ENCODE measurements at regions not wholly inside any gene's neighbourhood (a gene's known extent, or its start where the extent isn't known, plus 50 kb on each side); places are given as distances from the start of the nearest gene placed in this dataset.

GRCh38 chr6:95145457-95145856, 431.9 kb upstream of the MANEA start:
- Histone ChIP-seq H3K4me3 (replicated peaks; ENCODE audit: insufficient read depth, low read length) (no peak overlapping the region), H3K27ac (replicated peaks) (no peak overlapping the region), H3K27me3 (ENCODE audit: insufficient read depth, poor library complexity, severe bottlenecking) (no peaks in the 10 kb centered on the region)
- TF ChIP-seq CTCF (IDR thresholded peaks at IDR 0.05; ENCODE audit: insufficient read depth, low read length) (no peak), SPI1 (IDR thresholded peaks at IDR 0.05; ENCODE audit: borderline replicate concordance, low read depth) (no peak), GABPA (IDR thresholded peaks at IDR 0.05; ENCODE audit: low read depth) (no peak)
- no peak for DNase-seq (ENCODE audit: low read depth in 1 of 2, low spot score in 1 of 2)

- no peak for DNase-seq (ENCODE audit: low read depth in 1 of 2, low spot score in 1 of 2)
- no peak overlapping the region for H3K4me3 ChIP-seq (replicated peaks; ENCODE audit: insufficient read depth, low read length)
- no peak overlapping the region for H3K27ac ChIP-seq (replicated peaks)
- H3K27me3 ChIP-seq (ENCODE audit: insufficient read depth, poor library complexity, severe bottlenecking) = no peaks in the 10 kb centered on the region
- TF ChIP-seq GABPA (IDR thresholded peaks at IDR 0.05; ENCODE audit: low read depth) = no peak
- no peak for TF ChIP-seq SPI1 (IDR thresholded peaks at IDR 0.05; ENCODE audit: borderline replicate concordance, low read depth)
- TF ChIP-seq REST (IDR thresholded peaks at IDR 0.05; ENCODE audit: insufficient replicate concordance, low read depth) = no peak
- TF ChIP-seq CTCF (IDR thresholded peaks at IDR 0.05; ENCODE audit: insufficient read depth, low read length) = no peak
- TF ChIP-seq POLR2AphosphoS5 (IDR thresholded peaks at IDR 0.05; ENCODE audit: low read depth) = no peak
Measured at GRCh38 chr6:95159557-95159956, 417.8 kb upstream of the MANEA start.

GRCh38 chr6:95169775-95170174, 407.6 kb upstream of the MANEA start:
- Histone ChIP-seq H3K27me3 (ENCODE audit: insufficient read depth, poor library complexity, severe bottlenecking) (no peaks in the 10 kb centered on the region), H3K4me3 (replicated peaks; ENCODE audit: insufficient read depth, low read length) (no peak overlapping the region), H3K27ac (replicated peaks) (no peak overlapping the region)
- no peak for DNase-seq (ENCODE audit: low read depth in 1 of 2, low spot score in 1 of 2)
- TF ChIP-seq REST (IDR thresholded peaks at IDR 0.05; ENCODE audit: insufficient replicate concordance, low read depth) (no peak), GABPA (IDR thresholded peaks at IDR 0.05; ENCODE audit: low read depth) (no peak), CTCF (IDR thresholded peaks at IDR 0.05; ENCODE audit: insufficient read depth, low read length) (no peak), SPI1 (IDR thresholded peaks at IDR 0.05; ENCODE audit: borderline replicate concordance, low read depth) (no peak), POLR2AphosphoS5 (IDR thresholded peaks at IDR 0.05; ENCODE audit: low read depth) (no peak)

GRCh38 chr6:95175927-95176675, 401.2 kb upstream of the MANEA start:
- TF ChIP-seq GABPA (IDR thresholded peaks at IDR 0.05; ENCODE audit: low read depth) = no peak
- TF ChIP-seq SPI1 (IDR thresholded peaks at IDR 0.05; ENCODE audit: borderline replicate concordance, low read depth) = no peak
- no peak for TF ChIP-seq CTCF (IDR thresholded peaks at IDR 0.05; ENCODE audit: insufficient read depth, low read length)
- TF ChIP-seq POLR2AphosphoS5 (IDR thresholded peaks at IDR 0.05; ENCODE audit: low read depth) = no peak
- TF ChIP-seq REST (IDR thresholded peaks at IDR 0.05; ENCODE audit: insufficient replicate concordance, low read depth) = no peak
- no peak for DNase-seq (ENCODE audit: low read depth in 1 of 2, low spot score in 1 of 2)
- Histone ChIP-seq H3K27ac (replicated peaks) (no peak overlapping the region), H3K4me3 (replicated peaks; ENCODE audit: insufficient read depth, low read length) (no peak overlapping the region), H3K27me3 (ENCODE audit: insufficient read depth, poor library complexity, severe bottlenecking) (no peaks in the 10 kb centered on the region)
